ENCODE measurements at regions not wholly inside any gene's neighbourhood (a gene's known extent, or its start where the extent isn't known, plus 50 kb on each side); places are given as distances from the start of the nearest gene placed in this dataset.
"Not testable (repeated sequence)": the region's sequence is repeated elsewhere in the genome, so short reads cannot be mapped to it uniquely, and the experiment has no call there.

DNA sequence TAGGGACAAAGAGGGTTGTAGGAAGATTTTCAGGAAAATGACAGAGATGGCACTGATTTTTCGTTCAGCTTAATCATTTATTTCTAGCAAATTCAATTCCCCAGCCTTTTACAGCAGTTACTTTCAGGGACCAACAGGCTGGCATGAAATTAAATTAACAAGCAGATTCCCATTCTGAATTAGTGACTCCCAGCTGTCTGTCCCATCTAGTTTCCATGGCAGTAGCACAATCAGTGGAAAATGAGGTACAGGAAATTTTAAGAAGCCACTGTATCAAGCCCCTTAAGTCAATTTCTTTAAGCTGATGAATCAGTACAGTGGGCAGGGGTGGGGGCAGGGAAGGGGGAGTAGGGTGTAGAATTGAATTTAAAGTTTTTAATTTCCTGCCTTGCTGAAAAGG is 121.1 kb upstream of the TEX13C start:
- no peak for DNase-seq

DNA sequence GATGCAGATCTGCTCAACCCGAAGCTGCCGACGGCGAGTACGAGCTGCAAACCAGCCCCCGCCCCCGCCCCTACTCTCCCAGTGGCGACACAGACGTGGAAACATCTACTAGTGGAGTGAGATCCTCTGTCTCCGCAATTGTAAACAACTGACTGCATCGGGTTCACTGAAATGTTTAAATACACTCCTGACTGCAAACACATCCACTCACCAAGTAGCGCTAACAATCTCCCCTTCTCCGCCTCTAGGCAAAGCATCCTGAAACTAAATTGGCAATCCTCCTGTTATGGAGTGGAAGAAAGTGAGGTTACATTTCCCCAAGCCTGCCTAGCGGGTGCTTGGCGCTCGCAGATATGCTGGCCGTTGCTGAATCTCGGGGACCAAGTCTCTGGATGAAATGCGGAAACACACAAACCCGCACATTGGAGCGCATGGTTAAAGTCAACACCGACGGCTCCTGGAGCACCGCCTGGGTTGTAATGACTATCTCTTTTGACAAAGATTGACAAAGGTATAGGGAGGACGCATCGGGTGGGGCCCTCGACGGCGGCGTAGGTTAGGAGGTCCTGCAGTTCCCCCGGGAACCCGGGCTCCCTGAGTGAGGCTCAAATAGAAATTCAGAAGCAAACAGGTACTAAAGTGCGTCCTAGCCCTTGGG is 117.0 kb upstream of the TEX13C start:
- DNase-seq = peak in 2 of 3 donors; percentile 23 to 67

GRCh38 chrX:125203365-125203736 is 116.3 kb upstream of the TEX13C start:
- peak in 2 of 3 donors; percentile 10 to 63 for DNase-seq

- DNase-seq = peak; percentile 51 to 87 (median 66)
These were observed 115.7 kb upstream of the TEX13C start for GRCh38 chrX:125203737-125204578.

- no peak for DNase-seq
These were observed 115.0 kb upstream of the TEX13C start for GRCh38 chrX:125204681-125205132.

GRCh38 chrX:125205133-125205917 is 114.3 kb upstream of the TEX13C start:
- DNase-seq = peak; percentile 52 to 92 (median 79)

GRCh38 chrX:125205918-125206665 is 113.6 kb upstream of the TEX13C start:
- peak in 2 of 3 donors; percentile 41 to 78 for DNase-seq

DNA sequence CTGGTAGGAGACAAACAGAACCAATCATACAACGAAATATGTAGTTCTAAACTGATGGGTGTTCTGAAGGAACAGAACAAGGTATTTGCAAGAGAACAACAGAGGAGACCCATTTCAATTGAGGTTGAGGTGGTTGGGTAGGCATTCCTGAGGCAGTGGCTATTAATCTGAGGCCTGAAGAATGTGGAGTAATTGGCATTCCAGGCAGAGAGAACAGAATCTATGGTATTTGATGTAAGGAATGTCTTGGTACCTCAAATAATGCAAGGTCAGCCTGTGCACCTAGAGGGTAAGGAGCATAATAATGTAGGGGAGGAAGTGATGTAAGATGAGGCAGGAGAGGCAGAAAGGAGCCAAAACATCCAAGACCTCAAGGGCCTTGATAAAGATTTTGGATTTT is 109.5 kb upstream of the TEX13C start:
- DNase-seq = no peak

- no peak for DNase-seq
These were observed 99.8 kb upstream of the TEX13C start for GRCh38 chrX:125219852-125220251.

DNA sequence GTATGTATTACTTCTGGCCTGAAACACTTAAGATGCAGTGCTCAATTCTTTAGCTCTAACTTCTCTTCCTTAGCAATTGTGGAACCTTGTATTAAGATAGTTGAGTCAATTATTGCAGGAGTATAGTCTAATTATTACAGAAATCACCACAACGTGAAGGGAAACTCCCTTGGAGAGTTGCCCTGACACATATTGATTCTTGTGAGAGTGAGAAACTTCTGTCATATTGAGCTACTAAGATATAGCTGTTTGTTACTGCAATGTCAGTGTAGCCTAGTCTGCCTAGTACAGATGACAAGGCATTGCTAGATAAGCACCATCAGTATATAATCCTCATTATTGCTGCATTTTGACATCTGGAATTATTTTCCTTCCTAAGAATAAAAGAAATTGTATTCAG is 82.7 kb upstream of the TEX13C start:
- no peak for DNase-seq

- DNase-seq = no peak
These were observed 70.7 kb upstream of the TEX13C start for GRCh38 chrX:125248931-125249330.

GRCh38 chrX:125255759-125256158 is 63.9 kb upstream of the TEX13C start:
- DNase-seq = not testable (repeated sequence)

DNA sequence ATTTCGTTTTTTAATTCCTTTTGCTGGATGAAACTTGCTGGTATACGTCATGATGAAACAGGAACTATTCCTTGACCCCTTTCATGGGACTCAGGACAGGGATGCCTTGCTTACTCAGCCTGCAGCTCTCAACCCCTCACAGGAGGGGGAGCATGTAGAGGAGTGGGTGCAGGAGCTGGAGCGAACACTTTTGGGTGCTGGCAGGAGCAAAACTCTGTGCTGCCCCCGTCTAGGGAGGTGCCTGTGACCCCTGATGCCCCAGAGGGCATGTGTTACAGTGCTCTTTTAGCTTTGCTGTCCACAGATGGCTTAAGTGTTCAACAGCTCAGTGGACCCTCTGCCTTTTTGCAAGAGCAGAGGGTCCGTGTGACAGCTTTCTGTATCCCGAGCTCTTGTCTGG is 56.8 kb upstream of the TEX13C start:
- DNase-seq = no peak

- no peak for DNase-seq
These were observed 53.5 kb upstream of the TEX13C start for GRCh38 chrX:125266153-125266660.
